ENCODE measurements at regions not wholly inside any gene's neighbourhood (a gene's known extent, or its start where the extent isn't known, plus 50 kb on each side); places are given as distances from the start of the nearest gene placed in this dataset.

DNA sequence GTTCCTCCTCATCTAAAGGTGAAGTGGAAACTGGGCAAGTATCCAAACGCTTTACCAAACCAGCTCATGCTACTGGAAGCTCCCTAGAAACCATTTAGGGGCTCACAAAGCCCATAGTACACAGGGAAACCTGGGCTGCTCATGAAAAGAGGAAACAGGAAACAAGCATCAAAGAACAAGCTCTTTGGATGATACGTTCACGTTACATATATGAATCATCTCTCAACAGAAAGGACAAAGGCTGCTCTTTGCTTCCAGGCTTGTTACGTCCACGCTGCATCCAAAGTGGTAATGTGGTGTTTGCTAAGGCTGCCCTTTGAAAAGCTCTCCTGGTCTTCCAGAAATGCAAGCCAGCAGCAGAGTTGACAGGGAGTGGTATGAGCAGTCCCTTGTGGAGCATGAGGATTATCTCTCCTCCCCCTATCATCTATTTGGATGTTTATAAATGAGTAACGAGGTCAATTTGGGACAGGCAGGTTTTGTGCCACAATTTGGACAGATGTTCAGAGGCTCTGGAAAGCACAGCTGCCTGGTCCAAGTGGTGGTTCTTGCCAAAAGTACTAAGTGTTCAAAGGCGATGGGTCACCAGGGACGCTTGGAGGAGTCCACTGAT is 98.0 kb upstream of the RORA start:
- in situ Hi-C loops (cut with HindIII; ENCODE audit: low sequenced_read_pairs): no loop called here

GRCh38 chr15:61319892-61320291 is 90.8 kb upstream of the RORA start:
- no peak for DNase-seq (ENCODE audit: low spot score)
- in situ Hi-C loops (cut with HindIII; ENCODE audit: low sequenced_read_pairs): no loop called here

More for the DNA sequence above, 98.0 kb upstream of the RORA start:
- no peak for DNase-seq (ENCODE audit: low spot score)

DNA sequence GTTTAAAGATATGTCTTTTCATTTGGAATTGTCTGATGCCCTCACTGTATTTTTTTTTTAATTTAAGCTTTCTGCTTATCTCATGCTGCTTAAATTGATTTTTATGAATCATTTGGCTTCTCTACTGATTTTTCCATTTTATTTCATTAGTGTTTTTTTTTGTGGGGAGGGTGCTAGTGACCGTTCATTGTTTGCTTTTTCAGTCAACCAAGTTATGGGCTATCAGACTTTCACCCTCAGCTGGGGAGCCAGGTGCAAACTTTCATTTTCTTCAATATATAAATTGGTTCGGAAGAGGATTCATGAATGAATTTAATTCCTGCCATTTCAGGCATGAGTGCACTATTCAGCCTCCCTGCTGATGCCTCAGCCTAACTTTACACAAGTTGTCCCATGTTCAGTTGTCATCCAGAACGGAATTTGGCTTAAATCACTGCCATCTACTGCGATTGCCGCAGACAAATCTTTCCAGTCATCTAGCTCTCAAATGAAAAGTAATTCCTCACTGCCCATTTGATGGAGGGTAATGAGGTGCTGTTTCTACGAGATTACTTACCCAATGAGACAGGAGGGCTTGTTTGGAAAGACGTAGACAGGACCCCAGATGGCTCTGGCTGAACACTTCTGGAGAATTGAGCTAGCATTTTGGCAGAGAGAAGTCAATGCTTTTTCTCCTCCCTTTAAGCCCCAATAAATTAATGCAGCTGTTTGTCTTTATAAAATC is 89.9 kb upstream of the RORA start:
- in situ Hi-C loops (cut with HindIII; ENCODE audit: low sequenced_read_pairs): no loop called here
- no peak for DNase-seq (ENCODE audit: low spot score)

GRCh38 chr15:61318301-61318700 is 89.2 kb upstream of the RORA start:
- in situ Hi-C loops (cut with HindIII; ENCODE audit: low sequenced_read_pairs): no loop called here
- DNase-seq (ENCODE audit: low spot score): no peak

GRCh38 chr15:61315471-61315870 is 86.4 kb upstream of the RORA start:
- in situ Hi-C loops (cut with HindIII; ENCODE audit: low sequenced_read_pairs): no loop called here
- no peak for DNase-seq (ENCODE audit: low spot score)

- in situ Hi-C loops (cut with HindIII; ENCODE audit: low sequenced_read_pairs): no loop called here
- DNase-seq (ENCODE audit: low spot score): no peak
These were observed 85.3 kb upstream of the RORA start for GRCh38 chr15:61314427-61314826.

- no peak for DNase-seq (ENCODE audit: low spot score)
- in situ Hi-C loops (cut with HindIII; ENCODE audit: low sequenced_read_pairs): no loop called here
These were observed 80.5 kb upstream of the RORA start for GRCh38 chr15:61309617-61310016.

DNA sequence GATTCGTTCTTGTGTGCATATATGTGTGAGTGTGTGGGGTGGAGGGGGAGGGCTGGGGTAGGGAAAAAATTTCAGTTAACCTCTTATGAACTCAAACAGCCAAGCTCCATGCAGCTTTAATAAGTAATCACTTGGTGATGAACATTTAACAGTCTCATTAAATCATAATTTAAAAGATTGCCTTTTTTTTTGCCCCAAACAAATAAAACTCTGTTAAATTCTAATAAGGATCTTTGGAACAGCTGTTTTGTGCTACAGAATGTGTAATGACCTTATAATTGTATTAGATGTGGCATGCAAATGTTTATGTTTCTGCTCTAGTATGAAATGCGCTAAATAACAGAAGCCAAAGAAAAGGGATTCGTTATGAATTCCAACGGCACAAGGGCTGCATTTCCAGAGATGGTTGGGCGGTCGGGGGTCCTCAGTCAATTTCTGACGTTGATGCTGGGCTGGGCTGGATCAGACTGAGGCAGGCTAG is 80.0 kb upstream of the RORA start:
- in situ Hi-C loops (cut with HindIII; ENCODE audit: low sequenced_read_pairs): no loop called here

DNA sequence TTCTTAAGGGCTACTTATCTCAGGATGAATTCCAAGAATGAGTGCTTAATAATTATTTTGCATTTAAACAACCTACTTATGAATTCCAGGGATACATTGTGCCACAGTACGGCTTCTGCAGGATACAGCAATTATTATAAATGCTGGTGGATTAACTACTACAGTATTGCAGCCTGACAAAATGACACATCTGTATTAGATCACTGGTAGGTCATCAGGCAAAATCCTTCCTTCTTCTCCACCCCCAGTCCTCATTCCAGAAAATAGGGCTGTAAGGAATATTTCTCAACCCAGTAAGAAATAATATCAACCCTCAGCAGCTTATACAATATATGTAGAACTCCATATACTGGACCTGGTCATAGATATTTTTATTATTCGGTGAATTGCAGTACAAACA is 79.3 kb upstream of the RORA start:
- DNase-seq (ENCODE audit: low spot score): no peak
- in situ Hi-C loops (cut with HindIII; ENCODE audit: low sequenced_read_pairs): no loop called here

More for the DNA sequence above, 80.0 kb upstream of the RORA start:
- DNase-seq (ENCODE audit: low spot score): no peak

GRCh38 chr15:61307474-61307873 is 78.4 kb upstream of the RORA start:
- no peak for DNase-seq (ENCODE audit: low spot score)
- in situ Hi-C loops (cut with HindIII; ENCODE audit: low sequenced_read_pairs): no loop called here

DNA sequence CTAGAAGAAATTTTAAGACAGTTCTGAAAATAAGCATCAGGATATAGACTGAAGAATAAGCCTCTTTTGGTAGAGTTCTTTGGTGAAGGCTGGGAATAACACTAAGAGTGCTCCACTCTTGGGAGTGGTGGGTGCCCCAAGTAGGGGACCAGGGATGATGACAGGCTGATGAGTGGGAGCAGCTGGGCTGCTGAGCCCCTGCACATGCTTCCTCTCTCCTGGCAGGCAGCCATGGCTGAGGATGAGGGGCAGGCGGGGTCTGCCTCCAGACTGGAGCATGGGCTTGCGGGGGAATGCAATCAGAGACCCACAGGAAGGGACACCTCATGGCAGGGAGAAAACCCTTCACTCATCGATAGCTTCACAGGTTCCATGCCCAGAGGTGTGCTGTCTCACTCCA is 72.6 kb upstream of the RORA start:
- in situ Hi-C loops (cut with HindIII; ENCODE audit: low sequenced_read_pairs): no loop called here
- no peak for DNase-seq (ENCODE audit: low spot score)

DNA sequence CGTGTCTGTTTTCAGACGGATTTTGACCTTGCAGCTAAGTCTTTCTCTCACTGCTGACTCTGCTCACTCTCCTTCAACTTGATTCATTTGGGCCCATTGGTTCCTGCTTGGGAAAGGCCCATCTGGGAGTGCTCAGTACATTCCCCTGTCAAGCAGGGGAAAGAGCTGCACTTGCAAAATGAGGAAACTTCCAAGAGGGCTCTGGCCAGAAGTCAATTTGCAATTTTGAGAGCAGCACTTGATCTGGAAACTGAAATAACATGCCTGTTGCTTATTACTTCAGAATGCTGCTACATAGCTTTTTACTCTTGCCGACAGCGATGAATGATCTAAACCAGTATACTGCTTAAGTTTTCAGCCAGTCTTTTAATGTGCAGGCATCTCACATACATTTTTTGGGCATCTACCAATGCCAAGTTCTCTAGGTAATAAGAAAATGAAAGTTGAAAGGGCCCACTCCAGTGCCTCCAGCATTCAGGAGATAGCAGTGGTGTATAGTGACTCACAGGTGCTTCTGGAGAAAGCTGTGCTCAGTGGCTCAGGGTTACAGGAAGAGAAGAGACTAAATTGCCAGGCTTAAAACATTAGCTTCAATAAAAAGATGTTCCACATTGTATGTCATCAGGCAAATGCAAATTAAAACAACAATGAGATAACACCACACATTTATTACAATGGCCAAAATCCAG is 70.1 kb upstream of the RORA start:
- DNase-seq (ENCODE audit: low spot score): no peak
- in situ Hi-C loops (cut with HindIII; ENCODE audit: low sequenced_read_pairs): no loop called here

DNA sequence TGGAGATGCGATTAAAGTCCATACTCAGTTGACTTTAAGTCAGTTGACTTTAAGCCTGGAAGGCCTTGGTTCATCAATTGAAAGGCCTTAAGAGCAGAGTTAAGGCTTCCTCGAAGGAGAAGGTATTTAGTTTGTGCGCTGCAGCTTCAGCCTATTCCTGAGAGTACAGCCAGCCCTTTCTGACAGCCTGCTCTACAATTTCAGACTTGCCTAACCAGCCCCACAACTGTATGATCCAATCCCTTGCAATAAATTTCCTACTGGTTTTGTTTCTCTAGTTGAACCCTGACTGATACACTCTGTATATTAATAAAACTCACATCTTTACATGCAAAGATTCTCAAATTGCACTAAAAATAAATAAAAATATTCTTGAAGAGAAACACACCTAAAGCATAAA is 66.1 kb upstream of the RORA start:
- DNase-seq (ENCODE audit: low spot score): no peak
- in situ Hi-C loops (cut with HindIII; ENCODE audit: low sequenced_read_pairs): no loop called here

- no peak for DNase-seq (ENCODE audit: low spot score)
- in situ Hi-C loops (cut with HindIII; ENCODE audit: low sequenced_read_pairs): no loop called here
These were observed 53.6 kb upstream of the RORA start for GRCh38 chr15:61282661-61283060.

DNA sequence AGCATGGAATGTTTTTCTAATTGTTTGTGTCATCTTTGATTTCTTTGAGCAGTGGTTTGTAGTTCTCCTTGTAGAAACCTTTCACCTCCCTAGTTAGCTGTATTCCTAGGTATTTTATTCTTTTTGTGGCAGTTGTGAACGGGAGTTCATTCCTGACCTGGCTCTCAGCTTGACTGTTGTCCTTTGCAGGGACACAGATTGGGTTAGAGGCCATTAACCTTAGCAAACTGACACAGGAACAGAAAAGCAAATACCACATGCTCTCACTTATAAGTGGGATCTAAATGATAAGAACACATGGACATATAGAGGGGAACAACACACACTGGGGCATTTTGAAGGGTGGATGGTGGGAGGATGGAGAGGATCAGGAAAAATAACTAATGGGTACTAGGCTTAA is 52.2 kb upstream of the RORA start:
- no peak for DNase-seq (ENCODE audit: low spot score)
- in situ Hi-C loops (cut with HindIII; ENCODE audit: low sequenced_read_pairs): no loop called here
